GM12891 (cell line): ENCODE measurements at regions not wholly inside any gene's neighbourhood (a gene's known extent, or its start where the extent isn't known, plus 50 kb on each side); places are given as distances from the start of the nearest gene placed in this dataset.

Source experiments
- POLR2A ChIP-seq: IDR thresholded peaks from 2 replicates; pipeline ENCODE4 v1.6.1; 2011; ENCODE audit warnings: low read depth, low read length, control low read depth
- POLR2AphosphoS5 ChIP-seq: IDR thresholded peaks from 2 replicates; pipeline ENCODE4 v1.6.1; 2011; ENCODE audit warnings: low read depth, low read length, control low read depth
- SPI1 ChIP-seq: IDR thresholded peaks from 2 replicates; pipeline ENCODE4 v1.6.1; 2011; ENCODE audit warnings: low read depth, low read length, control low read depth
- TAF1 ChIP-seq: IDR thresholded peaks from 2 replicates; pipeline ENCODE4 v1.6.1; 2011; ENCODE audit warnings: low read depth, low read length, control low read depth

DNA sequence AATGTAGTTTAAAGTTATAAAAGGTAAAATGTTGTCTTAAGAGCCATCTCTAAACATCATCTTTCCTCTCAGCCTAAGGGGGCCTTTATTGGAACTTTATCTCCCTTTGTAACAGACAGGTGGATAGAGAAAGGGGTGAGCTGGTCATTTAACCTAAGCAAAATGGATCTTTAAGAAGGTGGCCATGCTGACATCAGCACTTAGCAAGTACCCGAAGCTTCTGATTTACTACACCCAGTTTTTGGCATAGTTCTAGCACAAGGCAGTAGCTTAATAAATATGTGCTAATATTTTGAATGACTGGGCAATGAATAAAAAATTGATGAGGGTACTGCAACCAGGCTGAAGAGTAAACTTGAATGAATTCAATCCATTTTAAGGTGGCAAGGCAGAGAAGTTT, 172.7 kb downstream of the GABRG1 start:
- TF ChIP-seq POLR2AphosphoS5 (no peak), POLR2A (no peak), TAF1 (no peak), SPI1 (no peak)
